NCI-H748 (cell line): ENCODE measurements at regions not wholly inside any gene's neighbourhood (a gene's known extent, or its start where the extent isn't known, plus 50 kb on each side); places are given as distances from the start of the nearest gene placed in this dataset.
A peak's percentile ranks its signal among the peaks of the same experiment; 100 is the strongest.
"Not testable (repeated sequence)": the region's sequence is repeated elsewhere in the genome, so short reads cannot be mapped to it uniquely, and the experiment has no call there.

ENCODE experiments used
- DNase-seq: peaks from one replicate; lab custom pipeline; 2025; ENCODE audit not compliant: unreplicated experiment; lab: John Stamatoyannopoulos, UW

DNA sequence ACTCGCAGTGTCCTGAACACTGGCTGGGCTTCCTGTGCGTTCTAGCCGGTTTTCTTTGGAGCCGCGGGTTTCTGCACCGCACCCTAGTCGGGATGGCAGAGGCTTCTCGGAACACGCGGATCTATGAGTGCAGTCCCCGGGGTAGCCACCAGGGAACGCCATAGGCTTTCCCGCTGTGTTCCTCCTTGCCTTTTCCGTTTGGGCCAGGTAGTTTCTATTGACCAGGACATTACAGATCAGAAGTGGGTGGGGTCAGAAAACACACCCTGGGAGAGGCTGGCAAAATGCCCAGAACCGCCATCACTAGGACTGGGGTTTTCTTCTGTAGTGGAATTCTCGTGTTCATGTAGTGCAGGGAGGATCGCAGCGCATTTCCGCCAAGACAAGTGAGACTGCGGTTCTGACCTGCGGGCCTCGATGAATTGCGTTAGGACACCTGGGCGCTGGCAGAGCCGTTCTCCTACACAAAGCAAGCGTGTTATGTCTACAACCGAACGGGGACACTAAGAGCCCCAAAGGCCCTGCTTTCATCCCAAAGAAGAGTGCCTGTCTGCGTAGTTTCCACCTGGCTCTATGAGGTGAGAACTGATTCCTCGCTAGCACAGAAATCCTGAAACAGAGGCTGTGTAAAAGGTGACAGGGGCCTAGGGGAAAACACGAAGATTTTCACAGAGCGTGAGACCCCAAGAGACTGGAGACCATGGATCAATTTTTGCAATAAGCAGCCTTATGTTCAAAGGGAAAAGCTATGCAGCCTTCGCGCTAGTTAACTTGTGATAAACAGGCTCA is 121.5 kb downstream of the PPIAL4G start:
- DNase-seq, result peak; percentile 92

DNA sequence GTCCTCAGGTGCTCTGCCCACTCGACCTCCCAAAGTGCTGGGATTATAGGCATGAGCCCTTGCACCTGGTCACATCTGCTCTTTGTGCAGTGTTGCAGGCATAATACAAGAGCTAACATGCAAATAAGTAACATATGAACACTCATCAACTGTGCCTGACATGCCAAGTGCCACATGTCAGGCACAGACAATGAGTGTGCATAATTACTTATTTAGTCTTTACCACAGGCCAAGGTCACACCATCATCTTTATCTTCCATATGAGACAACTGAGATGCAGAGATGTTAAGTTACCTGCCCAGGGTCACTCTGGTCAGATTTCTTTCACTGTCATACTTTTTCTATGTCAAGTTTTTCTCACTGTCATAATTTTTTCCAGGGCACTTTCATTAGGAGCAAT is 126.1 kb downstream of the PPIAL4G start:
- no peak for DNase-seq

DNA sequence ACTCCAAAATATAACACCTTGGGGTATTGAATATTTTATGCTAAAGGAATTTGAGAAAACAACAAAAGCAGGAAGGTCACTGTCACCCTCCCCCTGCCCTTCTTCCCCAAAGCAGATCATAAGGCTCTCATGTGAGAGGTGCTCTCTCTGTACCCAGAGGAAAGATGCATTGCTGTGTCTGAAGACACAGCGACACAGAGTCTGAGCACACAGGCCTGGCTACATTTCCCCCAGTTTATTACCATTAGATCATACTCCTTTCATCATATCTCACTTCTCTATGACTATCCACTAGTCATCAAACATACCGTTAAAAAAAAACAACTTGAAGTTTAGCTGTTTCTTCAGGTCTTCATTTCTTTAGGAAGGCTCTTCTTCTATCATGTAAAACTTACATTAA is 127.1 kb downstream of the PPIAL4G start:
- no peak for DNase-seq

DNA sequence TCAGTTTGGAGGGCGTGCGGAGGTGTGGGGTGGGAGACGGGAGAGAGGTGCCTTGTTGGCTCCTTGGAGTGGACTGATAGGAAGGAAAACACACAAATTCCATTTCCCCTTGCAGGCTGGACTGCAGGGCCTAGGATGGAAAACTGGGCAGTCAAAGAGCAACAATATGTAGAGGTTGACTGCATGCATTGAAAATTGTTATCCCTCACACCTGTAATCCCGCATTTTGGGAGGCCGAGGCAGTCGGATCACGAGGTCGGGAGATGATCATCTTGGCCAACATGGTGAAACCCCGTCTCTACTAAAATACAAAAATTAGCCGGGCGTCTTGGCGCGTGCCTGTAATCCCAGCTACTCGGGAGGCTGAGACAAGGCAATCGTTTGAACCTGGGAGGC is 128.2 kb downstream of the PPIAL4G start:
- no peak for DNase-seq

DNA sequence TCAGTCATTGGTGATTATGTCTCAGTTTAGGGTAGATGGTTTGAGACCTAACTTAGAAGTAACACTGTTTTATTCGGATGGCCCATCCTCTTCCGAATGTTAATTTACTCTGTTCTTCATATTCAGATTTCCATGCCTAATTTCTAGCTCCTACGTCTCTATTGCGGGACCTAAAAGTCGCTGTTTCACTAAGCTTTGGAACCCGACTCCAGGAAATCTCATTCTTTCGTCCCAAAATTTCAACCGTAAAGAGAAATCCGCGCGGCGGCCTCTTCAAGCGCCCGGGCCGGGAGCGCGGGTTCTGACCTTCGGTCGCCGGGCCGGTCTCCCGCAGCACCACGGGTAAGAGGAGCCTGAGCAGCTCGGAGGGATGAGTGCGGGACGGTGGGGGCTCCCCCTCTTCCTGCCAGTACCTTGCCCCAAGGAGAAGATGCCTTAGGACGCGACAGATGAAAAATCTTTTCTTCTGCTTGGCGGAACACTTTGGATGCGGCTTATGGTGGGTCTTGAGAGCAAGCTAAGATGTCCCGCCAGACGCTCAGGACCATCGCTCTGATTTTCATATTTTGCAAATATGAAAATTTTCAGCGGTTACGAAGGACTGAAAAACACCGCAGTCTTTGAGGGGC is 128.7 kb downstream of the PPIAL4G start:
- no peak for DNase-seq

DNA sequence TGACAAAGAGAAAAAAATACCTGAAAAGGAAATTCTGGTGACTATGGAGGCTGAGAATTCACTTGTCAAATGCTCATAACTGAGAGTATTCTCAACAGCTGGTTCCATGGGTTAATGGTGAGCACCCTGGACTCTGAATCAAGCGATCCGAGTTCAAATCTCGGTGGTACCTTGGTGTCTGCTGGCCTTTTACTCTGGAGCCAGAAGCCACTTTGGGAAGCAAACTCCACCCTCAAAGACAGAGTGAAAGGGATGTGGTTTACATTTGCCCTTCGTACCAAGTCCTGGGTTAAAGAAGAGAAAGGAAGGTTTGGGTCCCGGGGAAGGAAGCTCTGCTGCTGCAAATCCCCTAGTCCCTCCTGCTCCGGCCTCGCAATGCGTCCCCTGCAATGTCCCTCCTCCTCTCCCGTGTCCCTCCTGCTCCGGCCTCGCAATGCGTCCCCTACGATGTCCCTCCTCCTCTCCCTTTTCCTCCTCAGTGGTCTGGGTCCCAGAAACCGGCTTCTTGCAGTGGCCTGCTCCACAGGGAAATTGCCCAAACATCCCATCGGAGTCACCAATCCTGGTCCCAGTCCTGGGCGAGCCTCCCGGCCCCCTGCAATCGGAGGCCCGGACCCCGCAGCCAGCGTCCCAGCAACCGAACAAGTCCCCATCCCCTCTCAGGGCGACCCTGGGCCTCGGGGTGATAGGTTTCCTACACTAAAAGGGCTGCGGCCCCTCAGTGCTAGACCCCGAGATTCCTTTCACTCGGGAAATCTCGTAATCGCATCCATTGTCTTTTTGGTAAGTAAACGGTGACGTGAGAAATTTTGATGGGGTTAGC is 129.4 kb downstream of the PPIAL4G start:
- DNase-seq, result no peak

DNA sequence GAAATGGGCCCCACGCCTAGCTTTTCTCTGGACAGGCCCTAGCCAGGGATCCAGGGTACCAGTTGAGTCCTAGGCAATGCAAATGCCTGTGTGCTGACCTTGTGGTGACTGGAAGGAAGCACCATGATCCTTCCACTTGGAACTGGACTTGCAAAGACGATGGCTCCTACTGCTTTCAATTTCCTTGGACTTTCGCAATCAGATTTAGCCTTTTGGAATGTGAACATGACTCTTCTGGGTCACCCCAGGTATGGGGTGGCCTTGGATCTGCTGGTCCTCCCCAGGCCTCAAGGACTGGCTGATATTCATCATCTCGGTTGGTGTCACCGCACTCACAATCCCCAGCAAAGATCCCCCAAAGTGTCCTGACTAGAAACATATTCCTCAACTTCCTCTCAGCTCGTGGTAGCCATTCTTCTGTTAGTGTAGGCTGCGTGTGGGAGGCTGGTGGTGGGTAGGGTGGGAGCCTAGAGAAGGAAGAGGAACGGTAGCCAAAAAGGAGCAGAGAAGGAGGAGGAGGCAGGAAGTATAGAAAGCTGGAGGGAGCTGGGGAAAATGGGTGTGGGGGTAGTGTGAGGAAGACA is 130.5 kb downstream of the PPIAL4G start:
- no peak for DNase-seq

DNA sequence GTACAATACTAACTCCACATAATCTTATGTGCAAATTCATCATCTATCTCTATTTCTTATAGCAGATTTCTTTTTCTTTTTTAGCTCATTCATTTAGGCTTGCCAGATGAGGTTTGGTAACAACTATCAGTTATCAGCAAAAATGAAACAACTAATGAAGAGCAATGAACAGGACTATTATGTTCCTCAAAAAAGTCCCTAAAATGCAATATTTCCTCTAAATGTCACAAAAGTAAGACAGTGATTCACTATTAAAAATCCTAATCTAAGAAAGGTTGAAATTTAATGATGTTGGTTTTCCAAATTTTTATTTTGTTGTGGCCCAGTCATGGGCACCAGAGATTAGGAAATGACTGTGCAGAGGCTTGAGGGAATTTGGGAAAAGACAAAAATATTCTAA is 135.3 kb downstream of the PPIAL4G start:
- no peak for DNase-seq

DNA sequence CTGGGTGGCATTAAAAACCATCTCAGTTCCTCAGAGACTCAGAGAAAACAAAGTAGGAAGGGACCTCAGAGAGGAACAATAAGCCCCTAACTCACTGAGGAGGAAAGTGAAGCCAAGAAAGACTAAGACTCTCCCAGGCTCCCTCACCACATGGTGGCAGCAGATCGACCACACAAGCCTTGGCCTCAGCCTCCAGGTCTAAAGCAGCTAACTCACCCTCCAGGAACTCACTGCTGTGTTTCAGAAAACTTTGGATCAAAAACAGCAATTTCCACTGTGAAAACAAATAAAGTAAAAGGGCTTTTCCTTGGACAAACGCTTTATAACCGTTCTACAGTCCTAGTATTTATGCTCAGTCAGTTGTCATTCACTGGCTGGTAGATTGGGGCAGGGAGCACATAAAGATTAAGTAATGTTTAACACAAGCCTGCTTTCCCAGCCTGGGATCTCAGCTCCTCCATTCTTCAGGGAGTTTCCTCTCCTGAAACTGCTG is 137.4 kb downstream of the PPIAL4G start:
- peak; percentile 4 for DNase-seq

DNA sequence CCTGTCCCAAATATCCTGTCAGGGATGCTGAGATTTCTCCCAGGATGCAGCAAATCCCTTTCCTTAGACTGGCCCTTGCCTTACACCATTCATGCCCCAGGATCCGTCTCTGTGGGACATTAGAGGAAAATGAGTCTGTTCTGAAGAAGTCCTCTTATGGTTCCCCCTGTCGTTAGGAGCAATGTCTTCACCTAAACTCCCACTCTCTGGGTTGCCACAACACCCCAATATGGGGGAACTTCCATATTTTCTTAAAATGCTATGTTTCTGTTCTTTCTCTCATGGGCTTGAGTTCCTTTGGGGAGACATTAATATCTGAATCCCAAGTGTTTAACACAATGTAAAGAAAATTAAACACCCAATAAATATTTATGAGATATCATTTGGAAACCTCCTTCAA is 138.5 kb downstream of the PPIAL4G start:
- DNase-seq, result not testable (repeated sequence)

DNA sequence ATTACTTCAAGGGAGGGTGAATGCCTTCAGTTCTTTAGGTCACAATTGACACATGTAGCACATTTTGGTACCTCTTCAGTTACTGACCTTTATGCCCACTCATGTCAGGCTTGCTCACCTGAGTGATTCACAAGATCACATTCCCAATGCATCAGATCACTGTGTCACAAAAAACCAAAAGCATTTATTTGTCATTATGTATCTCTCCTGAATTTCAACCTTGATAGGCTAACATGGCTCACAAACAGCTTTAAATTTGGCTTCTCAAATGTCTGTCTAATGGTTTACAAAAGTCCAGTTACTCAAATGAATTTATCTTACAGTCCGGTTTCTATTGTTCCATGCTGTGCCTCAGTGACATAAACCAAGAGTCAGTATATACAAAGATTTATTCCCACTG is 141.4 kb downstream of the PPIAL4G start:
- DNase-seq, result not testable (repeated sequence)

DNA sequence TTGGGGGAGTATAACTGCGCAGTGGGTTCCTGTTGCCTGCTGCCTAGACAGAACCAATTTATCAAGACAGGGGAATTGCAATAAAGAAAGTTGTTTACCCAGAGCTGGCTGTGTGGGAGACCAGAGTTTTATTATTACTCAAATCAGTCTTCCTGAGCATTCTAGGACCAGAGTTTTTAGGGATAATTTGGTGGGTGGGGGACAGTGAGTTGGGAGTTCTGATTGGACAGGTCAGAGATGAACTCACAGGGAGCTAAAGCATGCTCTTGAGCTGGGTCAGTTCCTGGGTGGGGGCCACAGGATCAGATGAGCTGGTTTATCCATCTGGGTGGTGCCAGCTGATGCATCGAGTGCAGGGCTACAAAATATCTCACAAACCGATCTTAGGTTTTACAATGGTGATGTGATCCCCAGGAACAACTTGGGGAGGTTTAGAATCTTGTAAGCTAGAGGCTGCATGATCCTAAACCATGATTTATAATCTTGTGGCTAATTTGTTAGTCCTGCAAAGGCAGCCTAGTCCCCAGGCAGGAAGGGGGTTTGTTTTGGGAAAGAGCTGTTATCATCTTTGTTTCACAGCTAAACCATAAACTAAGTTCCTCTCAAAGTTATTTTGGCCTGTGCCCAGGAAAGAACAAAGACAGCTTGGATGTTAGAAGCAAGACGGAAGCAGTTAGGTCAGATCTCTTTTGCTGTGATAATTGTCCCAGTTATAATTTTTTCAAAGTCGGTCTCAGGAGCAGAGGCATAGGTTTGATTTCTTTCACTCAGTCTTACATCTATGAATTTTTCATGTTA is 146.8 kb downstream of the PPIAL4G start:
- not testable (repeated sequence) for DNase-seq

DNA sequence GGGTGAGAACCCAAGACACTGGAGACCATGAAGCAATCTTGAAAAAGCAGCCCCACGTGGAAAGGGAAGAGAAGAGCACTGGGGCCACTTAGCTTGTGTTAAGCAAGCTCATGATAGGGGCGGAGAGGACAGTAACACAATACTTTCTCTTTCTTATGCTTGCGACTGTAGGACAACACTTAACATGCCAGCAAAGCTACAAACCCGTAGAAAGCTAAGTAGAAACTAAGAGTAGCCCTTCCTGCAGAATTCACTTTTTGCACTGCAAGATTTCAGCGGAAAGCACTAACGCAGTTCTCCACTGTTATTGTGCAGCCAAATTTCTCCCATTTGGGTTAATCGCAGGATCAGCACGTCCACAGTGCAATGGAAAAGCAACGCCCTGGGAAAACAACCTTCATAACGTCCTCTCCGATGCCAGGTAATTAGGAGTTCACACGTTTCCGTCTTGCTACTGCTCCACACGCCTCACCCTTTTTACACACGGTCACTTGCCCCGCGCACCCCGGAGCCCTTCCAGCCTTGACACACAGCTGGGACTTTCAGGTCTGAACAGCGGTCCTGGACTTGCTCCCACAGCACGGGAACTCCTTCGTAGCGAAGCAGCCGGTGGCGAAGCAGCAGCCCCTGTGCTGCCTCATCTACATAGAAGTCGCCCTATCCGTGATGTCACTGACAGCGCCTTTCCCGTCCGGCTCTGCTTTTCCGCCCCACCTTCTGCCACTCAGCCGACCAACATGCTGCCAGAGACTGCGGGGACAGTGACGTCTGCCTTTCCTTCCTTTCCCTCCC is 148.6 kb downstream of the PPIAL4G start:
- peak; percentile 95 for DNase-seq

DNA sequence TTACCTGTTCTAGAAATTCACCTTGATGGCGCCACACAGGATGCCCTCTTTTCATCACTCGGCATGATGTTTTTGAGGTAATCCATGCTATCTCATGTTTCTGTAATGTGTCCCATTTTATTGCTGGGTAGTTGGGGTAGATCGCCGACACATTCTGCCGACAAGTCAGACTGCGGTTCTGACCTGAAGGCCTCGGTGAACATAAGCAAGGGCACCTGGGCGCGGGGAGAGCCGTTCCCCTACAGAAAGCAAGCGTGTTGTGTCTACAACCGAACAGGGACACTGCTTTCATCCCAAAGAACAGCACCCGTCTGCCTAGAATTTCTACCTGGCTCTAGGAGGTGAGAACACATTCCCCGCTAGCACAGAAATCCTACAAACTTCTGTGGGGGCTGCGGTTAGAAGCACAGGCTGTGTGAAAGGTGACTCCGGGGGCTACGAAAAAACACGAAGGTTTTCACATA is 149.2 kb downstream of the PPIAL4G start:
- DNase-seq, result peak; percentile 68

DNA sequence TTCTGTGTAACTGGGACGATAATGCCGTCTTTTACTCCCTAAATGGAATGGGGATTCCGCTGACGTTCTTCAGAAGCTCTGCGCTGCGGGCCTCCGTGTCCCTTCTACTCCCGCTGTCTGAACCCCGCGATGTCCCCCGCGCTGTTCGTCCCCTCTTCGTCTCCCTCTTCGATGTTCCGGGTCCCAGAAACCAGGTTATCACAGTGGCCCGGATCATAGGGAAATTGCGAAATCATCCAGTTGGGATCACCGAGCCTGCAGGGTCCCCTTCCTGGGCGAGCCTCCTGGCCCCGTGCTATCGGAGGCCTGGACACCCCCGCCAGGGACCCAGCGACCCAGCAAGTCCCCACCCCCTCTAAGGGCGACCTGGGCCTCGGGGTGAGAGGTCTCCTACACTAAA is 154.2 kb downstream of the PPIAL4G start:
- no peak for DNase-seq

DNA sequence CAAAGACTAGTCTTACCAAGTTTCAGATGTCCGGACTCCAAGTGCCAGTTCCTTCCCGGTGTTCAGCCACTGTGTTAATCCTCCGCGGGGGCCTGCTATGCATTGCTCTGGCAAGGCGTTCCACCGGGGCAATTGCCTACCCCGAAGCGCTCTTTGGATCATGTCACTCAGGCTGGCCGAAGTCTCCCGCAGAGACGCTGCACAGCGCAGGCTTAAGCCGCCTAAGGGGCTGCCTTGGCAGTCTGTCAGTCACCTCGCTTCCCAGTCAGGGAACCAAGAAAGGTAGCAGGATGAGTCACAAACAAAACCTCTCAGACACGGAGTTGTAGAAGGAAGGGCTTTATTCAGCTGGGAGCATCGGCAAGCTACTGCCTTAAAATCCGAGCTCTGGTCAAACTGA is 158.1 kb downstream of the PPIAL4G start:
- DNase-seq, result not testable (repeated sequence)

DNA sequence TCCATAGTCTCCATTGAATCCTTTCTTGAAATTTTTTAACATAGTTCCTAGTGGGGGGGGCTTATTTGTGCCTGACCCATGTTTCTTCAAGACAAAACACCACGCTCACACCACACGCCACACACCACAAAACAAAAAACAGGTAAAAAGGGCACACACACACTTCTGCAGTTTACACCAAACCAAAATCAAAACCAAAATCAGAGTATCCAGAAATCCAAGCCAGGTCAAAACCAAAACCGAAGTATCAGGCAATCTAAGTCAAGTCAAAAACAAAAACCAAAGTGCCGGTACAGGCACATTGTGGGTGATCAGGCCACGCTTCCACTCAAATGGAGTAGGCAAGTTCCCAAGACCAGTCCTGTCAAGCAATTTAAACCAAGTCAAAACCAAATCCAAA is 158.6 kb downstream of the PPIAL4G start:
- not testable (repeated sequence) for DNase-seq

DNA sequence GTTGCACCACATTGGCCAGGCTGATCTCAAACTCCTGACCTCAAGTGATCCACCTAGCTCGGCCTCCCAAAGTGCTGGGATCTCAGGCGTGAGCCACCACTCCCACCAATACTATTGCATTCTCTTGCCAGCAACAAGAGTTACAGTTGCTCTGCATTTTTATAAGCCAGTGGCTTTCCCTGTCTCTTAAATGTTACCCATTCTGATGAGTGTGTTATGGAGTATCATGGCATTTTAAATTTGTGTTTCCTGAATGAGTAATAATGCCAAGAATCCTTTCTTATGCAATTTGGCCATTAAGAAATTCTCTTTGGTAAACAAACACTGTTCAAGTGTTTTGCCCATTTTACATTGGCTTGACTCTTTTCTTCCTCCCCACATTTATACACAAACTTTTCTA is 163.0 kb downstream of the PPIAL4G start:
- DNase-seq, result not testable (repeated sequence)

DNA sequence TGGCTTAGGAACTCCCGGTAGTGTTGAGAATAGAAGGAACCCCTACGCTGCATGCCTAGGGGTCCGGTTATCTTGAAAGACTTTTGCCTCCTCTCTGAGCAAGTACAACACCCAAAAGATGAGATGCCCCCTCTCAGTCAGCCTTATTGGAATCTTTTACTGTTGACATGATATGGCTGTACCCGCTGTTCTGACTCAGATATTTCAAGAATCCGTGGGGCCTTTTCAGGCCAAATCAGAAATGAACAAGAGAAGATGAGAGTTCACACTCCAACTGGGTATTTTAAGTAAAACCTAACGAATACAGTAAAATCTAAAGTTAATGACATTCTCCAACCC is 164.2 kb downstream of the PPIAL4G start:
- no peak for DNase-seq
